ENCODE measurements at regions not wholly inside any gene's neighbourhood (a gene's known extent, or its start where the extent isn't known, plus 50 kb on each side); places are given as distances from the start of the nearest gene placed in this dataset.

GRCh38 chrX:118904664-118905063 is 69.8 kb upstream of the LONRF3 start:
- no peak for TF ChIP-seq POLR2A (IDR thresholded peaks at IDR 0.05)
- no peak for TF ChIP-seq CTCF (IDR thresholded peaks at IDR 0.05)
- no peak for TF ChIP-seq POLR2AphosphoS5 (IDR thresholded peaks at IDR 0.05)
